AG09319 (cell line): ENCODE measurements at regions not wholly inside any gene's neighbourhood (a gene's known extent, or its start where the extent isn't known, plus 50 kb on each side); places are given as distances from the start of the nearest gene placed in this dataset.

ENCODE experiments used
- DNase-seq: peaks from one replicate; pipeline ENCODE4 v3.0.0-alpha.2; 2010; ENCODE audit warnings: low read depth; ENCODE audit errors: extremely low read depth
- TF ChIP-seq, protein P1 (sequence below): IDR thresholded peaks from 2 replicates; pipeline ENCODE4 v1.5.1; 2011; ENCODE audit warnings: low read depth, mild to moderate bottlenecking, inconsistent platforms, low read length, moderate library complexity

GRCh38 chr2:217206907-217207698, 347.2 kb upstream of the TNP1 start:
- TF ChIP-seq, protein P1, sequence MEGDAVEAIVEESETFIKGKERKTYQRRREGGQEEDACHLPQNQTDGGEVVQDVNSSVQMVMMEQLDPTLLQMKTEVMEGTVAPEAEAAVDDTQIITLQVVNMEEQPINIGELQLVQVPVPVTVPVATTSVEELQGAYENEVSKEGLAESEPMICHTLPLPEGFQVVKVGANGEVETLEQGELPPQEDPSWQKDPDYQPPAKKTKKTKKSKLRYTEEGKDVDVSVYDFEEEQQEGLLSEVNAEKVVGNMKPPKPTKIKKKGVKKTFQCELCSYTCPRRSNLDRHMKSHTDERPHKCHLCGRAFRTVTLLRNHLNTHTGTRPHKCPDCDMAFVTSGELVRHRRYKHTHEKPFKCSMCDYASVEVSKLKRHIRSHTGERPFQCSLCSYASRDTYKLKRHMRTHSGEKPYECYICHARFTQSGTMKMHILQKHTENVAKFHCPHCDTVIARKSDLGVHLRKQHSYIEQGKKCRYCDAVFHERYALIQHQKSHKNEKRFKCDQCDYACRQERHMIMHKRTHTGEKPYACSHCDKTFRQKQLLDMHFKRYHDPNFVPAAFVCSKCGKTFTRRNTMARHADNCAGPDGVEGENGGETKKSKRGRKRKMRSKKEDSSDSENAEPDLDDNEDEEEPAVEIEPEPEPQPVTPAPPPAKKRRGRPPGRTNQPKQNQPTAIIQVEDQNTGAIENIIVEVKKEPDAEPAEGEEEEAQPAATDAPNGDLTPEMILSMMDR = no peak
- DNase-seq = no peak

GRCh38 chr2:217206016-217206725, 346.3 kb upstream of the TNP1 start:
- TF ChIP-seq, protein P1 = no peak
- DNase-seq = no peak

DNA sequence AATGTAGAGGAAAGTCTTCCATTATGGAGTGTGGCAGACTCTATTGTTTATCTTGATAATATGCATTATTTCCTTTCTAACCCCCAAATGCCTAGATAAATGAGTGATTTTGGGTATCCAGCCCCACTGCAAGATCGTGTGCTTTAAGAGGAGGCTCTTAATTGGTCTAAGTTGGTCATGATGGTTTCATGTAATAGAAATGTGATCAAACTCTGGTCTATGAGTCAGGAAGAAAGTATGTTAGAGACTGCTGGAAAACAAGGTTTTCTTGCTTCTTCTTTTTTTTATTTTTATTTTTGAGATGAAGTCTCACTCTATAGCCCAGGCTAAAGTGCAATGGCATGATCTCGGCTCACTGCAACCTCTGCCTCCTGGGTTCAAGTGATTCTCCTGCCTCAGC, 344.5 kb upstream of the TNP1 start:
- no peak for DNase-seq
- TF ChIP-seq, protein P1 = no peak

DNA sequence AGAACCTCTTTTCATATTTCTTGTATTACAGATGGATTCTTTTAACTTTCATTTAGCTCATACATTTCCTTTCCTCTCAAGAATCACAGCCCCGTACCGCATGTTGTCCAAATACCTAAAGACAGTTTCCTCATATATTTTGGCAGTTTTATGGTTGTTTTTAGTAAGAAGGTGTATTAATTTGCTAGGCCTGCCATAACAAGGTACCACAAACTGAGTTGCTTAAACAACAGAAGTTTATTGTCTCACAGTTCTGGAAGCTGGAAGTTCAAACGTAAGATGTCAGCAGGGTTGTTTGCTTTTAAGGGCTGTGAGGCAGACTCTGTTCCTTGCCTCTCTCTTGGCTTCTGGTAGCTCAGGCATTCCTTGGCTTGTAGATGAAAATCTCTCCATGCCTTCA, 343.2 kb upstream of the TNP1 start:
- TF ChIP-seq, protein P1 = no peak
- DNase-seq = no peak

DNA sequence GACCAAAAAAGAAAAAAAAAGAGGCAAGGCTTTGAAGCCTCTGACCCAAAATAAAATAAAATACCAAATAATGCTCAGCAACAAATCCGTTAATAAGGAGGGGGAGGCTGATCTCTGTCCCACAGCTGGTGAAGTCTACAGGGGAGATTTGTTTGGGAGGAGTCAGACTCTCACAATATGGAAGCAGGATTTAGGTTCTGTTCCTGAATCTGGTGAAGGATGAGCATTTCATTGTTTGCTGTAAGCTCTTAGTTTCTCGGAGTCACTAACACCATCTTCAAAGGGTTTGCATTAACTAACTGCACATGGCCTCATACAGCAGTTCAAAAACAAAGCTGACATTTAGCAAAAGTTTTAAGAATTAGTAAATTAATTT, 339.4 kb upstream of the TNP1 start:
- DNase-seq = no peak
- TF ChIP-seq, protein P1 = no peak

DNA sequence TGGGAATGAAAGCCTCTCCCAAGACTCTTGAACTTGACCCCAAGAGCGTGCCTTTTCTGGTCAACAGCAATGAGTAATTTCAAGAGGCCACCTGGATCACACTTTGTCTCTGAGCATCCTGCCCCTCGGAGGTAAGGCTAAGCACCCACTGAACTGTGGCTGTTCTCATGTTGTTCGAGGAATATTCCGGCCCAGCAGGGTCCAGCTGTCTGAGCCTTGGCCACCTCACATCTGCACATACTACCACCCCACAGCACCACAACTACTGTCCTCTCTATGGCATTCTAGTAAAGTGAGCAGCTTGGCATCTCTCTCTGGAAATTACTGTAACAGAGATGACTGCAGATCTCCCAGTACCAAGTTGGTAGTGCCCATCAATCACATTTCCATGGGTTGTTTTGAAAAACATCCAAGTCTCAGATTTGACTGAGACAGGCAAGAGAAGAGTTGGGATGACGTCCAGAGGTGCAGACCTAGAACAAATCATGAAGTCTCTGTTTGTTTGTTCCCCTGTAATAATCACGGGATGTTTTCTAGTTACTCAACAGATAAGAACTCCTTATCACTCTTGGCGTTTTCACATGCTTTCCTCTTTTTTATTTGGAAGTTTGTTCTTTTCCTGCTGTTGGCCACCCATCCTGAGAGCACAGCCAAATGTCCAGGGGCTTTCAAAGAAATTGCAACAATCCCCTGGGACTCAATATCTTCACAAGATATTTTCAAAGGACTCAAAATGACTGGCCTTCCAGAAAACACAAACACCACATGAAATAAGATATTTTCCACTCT, 336.0 kb upstream of the TNP1 start:
- no peak for DNase-seq
- TF ChIP-seq, protein P1 = no peak
